HFFc6 (cell line): ENCODE measurements at regions not wholly inside any gene's neighbourhood (a gene's known extent, or its start where the extent isn't known, plus 50 kb on each side); places are given as distances from the start of the nearest gene placed in this dataset.

ENCODE experiments used
- DNase-seq: peaks from one replicate; pipeline ENCODE4 v3.0.0-alpha.2; 2018
- H3K27ac Mint-ChIP-seq: 2 replicates; pipeline ENCODE4 v1.8.0; 2020; ENCODE audit warnings: mild to moderate bottlenecking, mixed read lengths
- H3K27me3 Mint-ChIP-seq: 2 replicates; pipeline ENCODE4 v1.8.0; 2021; ENCODE audit warnings: mild to moderate bottlenecking, moderate library complexity, mixed read lengths; ENCODE audit not compliant: insufficient read depth
- H3K36me3 Mint-ChIP-seq: 2 replicates; pipeline ENCODE4 v1.8.0; 2021; ENCODE audit warnings: low read depth, mixed read lengths
- H3K4me1 Mint-ChIP-seq: 2 replicates; pipeline ENCODE4 v1.8.0; 2020; ENCODE audit warnings: low read depth, mixed read lengths
- H3K4me3 Mint-ChIP-seq: 2 replicates; pipeline ENCODE4 v1.8.0; 2020; ENCODE audit warnings: mild to moderate bottlenecking, moderate library complexity, mixed read lengths
- H3K9me3 Mint-ChIP-seq: 2 replicates; pipeline ENCODE4 v1.8.0; 2020; ENCODE audit warnings: mild to moderate bottlenecking, mixed read lengths
- CTCF ChIP-seq: fragments of 200-600 bp; sonication (generic); IDR thresholded peaks from 2 replicates; pipeline ENCODE4 v1.5.0; 2021; ENCODE audit warnings: antibody characterized with exemption, mild to moderate bottlenecking

DNA sequence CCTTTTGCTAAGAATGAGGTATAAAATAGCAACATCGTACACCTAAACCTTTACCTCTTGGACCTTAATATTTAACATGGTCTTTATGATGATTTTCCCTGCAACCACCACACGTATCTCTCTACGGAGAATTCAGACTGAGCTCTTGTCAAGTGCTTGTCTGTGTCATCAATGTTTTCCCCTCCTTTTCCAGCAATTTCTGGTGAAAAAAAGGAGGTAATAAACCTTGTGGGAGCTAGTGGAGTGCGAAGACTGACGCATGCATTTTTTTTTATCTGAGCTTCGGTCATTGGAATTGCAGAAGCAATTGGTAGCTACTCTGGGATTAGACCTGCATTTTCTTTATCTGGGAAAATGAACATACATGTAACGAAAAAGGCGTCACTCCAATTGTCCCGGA, 527.6 kb downstream of the TMEM114 start:
- H3K36me3 Mint-ChIP-seq = peaks cover 10% of the 10 kb centered on the region
- H3K27ac Mint-ChIP-seq = no peak overlapping the region
- no peak for DNase-seq
- no peaks in the 10 kb centered on the region for H3K27me3 Mint-ChIP-seq
- no peaks in the 10 kb centered on the region for H3K4me1 Mint-ChIP-seq
- peaks cover 45% of the 10 kb centered on the region for H3K9me3 Mint-ChIP-seq
- no peak for TF ChIP-seq CTCF
- H3K4me3 Mint-ChIP-seq = no peak overlapping the region

DNA sequence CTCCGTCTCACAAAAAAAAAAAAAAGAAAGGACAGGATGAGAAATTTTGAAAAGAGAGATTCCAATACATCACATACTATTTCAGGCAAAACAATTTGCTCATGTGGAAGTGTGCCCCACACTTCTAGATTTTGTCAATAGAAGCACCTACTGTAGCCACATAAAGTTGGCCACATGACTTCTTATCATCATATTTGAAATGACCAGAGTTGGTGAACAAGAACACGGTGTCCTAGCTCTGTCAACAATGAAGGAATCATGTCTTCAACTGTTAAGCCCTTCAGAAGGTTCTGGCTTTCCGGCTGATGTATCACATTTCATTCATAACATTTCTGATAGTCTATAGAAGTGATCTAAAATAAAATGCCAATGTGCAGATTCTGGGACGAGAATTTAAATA, 534.5 kb downstream of the TMEM114 start:
- no peaks in the 10 kb centered on the region for H3K4me1 Mint-ChIP-seq
- TF ChIP-seq CTCF = no peak
- no peak for DNase-seq
- no peak overlapping the region for H3K4me3 Mint-ChIP-seq
- H3K27ac Mint-ChIP-seq = no peak overlapping the region
- peaks cover 51% of the 10 kb centered on the region for H3K9me3 Mint-ChIP-seq
- no peaks in the 10 kb centered on the region for H3K27me3 Mint-ChIP-seq
- H3K36me3 Mint-ChIP-seq = no peaks in the 10 kb centered on the region

GRCh38 chr16:8053437-8053836, 536.9 kb downstream of the TMEM114 start:
- no peaks in the 10 kb centered on the region for H3K27me3 Mint-ChIP-seq
- no peak for TF ChIP-seq CTCF
- DNase-seq = no peak
- peaks cover 69% of the 10 kb centered on the region for H3K9me3 Mint-ChIP-seq
- H3K4me1 Mint-ChIP-seq = no peaks in the 10 kb centered on the region
- H3K4me3 Mint-ChIP-seq = no peak overlapping the region
- no peak overlapping the region for H3K27ac Mint-ChIP-seq
- no peaks in the 10 kb centered on the region for H3K36me3 Mint-ChIP-seq

- no peak overlapping the region for H3K4me3 Mint-ChIP-seq
- H3K36me3 Mint-ChIP-seq = peaks cover 5% of the 10 kb centered on the region; the same call in 1 of the 2 replicates
- H3K9me3 Mint-ChIP-seq = peaks cover 79% of the 10 kb centered on the region
- no peaks in the 10 kb centered on the region for H3K4me1 Mint-ChIP-seq
- no peaks in the 10 kb centered on the region for H3K27me3 Mint-ChIP-seq
- no peak for TF ChIP-seq CTCF
- DNase-seq = no peak
- H3K27ac Mint-ChIP-seq = no peak overlapping the region
These were observed 541.9 kb downstream of the TMEM114 start for GRCh38 chr16:8048433-8048832.

DNA sequence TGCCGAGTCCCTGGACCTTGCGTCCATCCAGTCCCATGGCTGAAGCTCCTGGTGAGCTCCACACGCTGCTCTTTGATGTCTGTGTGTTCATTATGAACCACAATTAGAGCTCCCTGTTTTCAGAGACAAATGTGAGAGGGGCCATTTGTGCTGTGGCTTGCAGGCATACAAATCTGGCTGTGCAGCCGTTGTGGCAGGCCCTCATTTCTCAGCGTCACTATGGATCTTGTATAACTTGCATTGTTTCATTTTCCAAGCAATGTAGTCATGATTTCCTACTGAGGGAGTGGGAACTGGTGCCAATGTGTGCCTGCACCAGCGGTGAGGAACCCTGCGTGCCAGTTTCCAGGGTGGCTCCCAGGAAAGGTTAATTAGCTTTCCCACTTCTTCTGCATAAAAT, 542.6 kb downstream of the TMEM114 start:
- no peak for TF ChIP-seq CTCF
- Mint-ChIP-seq H3K36me3 (peaks cover 5% of the 10 kb centered on the region; the same call in 1 of the 2 replicates), H3K4me3 (no peak overlapping the region), H3K9me3 (peaks cover 76% of the 10 kb centered on the region), H3K27me3 (no peaks in the 10 kb centered on the region), H3K27ac (no peak overlapping the region), H3K4me1 (no peaks in the 10 kb centered on the region)
- no peak for DNase-seq

DNA sequence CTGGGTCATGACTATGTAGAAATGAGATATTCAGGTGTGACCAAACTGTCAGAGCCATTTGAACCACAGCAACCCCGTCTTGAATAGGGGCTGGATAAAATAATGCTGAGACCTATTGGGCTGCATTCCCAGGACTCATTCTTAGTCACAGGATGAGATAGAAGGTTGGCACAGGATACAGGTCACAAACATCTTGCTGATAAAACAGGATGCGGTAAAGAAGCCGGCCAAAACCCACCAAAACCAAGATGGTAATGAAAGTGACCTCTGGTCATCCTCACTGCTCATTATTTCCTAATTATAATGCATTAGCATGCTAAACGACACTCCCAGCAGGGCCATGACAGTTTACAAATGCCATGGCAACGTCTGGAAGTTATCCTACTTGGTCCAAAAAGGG, 545.5 kb downstream of the TMEM114 start:
- Mint-ChIP-seq H3K27me3 (no peaks in the 10 kb centered on the region), H3K36me3 (peaks cover 5% of the 10 kb centered on the region; the same call in 1 of the 2 replicates)
- TF ChIP-seq CTCF = no peak

More for the DNA sequence above, 545.5 kb downstream of the TMEM114 start:
- DNase-seq = no peak
- H3K4me3 Mint-ChIP-seq = no peak overlapping the region
- H3K9me3 Mint-ChIP-seq = peaks cover 69% of the 10 kb centered on the region
- H3K27ac Mint-ChIP-seq = no peak overlapping the region
- no peaks in the 10 kb centered on the region for H3K4me1 Mint-ChIP-seq
